Fibroblast of villous mesenchyme (primary cell): ENCODE measurements at regions not wholly inside any gene's neighbourhood (a gene's known extent, or its start where the extent isn't known, plus 50 kb on each side); places are given as distances from the start of the nearest gene placed in this dataset.

Experiments used
- DNase-seq: peaks from one replicate; pipeline ENCODE4 v3.0.0-alpha.2; 2010; ENCODE audit warnings: low read depth
- H3K4me3 ChIP-seq: 2 replicates; pipeline ENCODE4 v1.5.1; 2011; ENCODE audit warnings: low read depth, mild to moderate bottlenecking, low read length
- TF ChIP-seq, protein P1 (sequence below): IDR thresholded peaks from 2 replicates; pipeline ENCODE4 v1.5.1; 2012; ENCODE audit warnings: low read depth, mild to moderate bottlenecking, low read length; ENCODE audit not compliant: insufficient read depth

DNA sequence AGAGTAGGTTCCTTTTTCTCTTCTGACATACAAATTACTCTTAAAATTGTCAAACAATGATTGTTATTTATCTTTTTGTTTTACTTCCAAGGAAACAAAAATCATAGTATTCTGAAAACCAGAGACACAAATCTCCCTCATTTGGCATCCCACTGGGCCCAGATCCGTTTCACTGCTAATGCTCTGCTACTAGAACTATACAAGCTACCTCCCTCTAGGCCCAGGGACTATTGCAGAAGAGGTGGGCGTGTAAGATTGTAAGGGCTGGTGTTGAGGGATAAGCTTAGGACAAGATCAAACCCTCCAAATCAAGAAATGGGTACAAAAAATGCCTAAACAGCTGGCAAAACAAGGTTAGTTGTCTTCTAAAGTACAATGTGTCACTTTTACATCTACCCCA lies 928.9 kb upstream of the CDH10 start:
- TF ChIP-seq, protein P1, sequence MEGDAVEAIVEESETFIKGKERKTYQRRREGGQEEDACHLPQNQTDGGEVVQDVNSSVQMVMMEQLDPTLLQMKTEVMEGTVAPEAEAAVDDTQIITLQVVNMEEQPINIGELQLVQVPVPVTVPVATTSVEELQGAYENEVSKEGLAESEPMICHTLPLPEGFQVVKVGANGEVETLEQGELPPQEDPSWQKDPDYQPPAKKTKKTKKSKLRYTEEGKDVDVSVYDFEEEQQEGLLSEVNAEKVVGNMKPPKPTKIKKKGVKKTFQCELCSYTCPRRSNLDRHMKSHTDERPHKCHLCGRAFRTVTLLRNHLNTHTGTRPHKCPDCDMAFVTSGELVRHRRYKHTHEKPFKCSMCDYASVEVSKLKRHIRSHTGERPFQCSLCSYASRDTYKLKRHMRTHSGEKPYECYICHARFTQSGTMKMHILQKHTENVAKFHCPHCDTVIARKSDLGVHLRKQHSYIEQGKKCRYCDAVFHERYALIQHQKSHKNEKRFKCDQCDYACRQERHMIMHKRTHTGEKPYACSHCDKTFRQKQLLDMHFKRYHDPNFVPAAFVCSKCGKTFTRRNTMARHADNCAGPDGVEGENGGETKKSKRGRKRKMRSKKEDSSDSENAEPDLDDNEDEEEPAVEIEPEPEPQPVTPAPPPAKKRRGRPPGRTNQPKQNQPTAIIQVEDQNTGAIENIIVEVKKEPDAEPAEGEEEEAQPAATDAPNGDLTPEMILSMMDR: no peak
- H3K4me3 ChIP-seq: no peak overlapping the region
- no peak for DNase-seq

DNA sequence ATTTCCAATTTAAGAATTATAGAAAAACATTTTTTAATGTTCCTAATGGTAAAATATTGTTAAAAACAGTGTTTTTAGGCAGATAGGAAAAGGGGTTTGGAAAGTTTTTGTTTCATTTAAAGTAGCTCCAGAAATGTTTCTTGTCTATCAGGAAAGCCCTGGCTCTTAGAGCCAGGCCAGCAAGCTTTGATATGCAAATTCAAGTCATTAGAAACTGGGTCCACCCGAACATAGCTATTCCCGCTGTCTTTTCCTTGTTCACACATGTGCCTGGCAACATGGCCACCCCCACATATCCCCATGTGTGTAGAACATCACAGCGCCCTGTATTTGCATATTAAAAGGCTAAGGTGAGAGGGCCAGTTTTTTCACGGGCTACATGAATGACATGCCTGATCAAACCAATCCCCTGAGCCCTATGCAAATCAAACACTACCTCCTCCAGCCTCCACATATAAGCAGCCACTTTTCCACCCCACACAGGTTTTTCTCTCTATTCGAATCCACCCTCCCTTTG lies 925.3 kb upstream of the CDH10 start:
- TF ChIP-seq, protein P1: no peak
- no peak overlapping the region for H3K4me3 ChIP-seq
- no peak for DNase-seq

DNA sequence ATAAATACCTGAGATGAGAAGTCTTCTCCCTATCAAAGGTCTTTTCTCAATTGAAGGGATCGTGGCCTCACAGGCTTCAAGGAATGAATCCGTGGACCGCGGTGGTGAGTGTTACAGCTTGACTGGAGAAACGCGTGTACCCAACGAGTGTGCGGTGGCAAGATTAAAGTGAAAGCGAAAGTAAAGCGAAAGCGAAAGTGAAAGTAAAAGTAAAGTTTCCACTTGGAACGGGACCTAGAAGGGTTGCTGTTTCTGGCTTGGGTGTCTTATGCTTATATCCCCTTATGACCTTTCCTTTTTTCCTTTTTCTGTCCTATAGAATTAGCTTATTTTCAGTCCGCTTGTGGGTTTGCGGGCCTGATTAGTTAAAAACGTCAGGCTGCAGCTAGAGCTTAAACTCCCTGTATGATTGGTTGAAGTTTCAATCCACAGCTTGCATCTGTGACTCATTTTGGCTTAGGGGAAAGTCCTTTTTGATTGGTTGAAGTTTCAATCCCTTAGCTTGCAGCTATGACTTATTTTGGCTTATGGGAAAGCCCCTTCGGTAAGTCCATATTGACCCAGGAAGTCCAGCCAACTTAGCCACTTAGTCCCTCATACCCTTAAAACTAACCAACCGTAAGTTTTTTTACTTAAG lies 924.3 kb upstream of the CDH10 start:
- H3K4me3 ChIP-seq: no peak overlapping the region
- no peak for DNase-seq
- TF ChIP-seq, protein P1: no peak

DNA sequence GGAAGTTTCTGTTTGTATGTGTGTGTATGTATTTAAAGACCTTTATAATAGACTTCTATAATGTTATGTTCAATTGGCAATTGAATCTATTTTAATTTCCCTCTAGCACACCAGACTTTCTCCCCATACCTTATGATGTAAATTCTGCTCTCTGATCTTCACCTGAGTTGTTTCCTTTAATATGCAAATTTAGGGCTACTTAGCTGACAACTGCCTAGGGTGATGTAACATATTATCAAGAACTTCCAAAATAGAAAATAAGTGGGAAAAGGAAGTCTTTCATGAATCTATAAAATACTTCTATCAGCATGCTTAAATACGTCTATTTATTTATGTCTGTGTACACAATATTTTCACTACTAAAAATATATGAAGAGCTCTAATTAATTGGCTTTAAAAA lies 923.5 kb upstream of the CDH10 start:
- TF ChIP-seq, protein P1: no peak
- no peak for DNase-seq
- no peak overlapping the region for H3K4me3 ChIP-seq

DNA sequence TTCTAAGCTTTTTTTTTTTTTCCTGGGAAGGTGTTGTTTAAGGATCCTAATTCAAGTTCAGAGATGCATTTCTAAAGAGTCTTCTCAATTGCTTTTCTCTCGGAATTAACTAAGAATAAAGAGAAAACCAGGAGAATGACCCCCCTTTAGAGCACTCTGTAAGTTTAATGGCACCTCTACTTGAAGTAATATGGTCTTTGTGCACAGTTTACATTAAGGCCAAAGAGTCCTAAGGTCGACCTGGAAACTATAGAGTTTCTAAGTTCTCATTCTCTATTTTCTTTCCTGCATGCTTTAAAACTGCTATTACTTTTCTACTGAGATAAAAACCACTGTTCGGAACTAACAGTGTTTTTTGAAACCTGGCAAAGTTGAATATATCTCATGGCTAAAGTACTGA lies 923.1 kb upstream of the CDH10 start:
- H3K4me3 ChIP-seq: no peak overlapping the region
- TF ChIP-seq, protein P1: no peak
- no peak for DNase-seq

DNA sequence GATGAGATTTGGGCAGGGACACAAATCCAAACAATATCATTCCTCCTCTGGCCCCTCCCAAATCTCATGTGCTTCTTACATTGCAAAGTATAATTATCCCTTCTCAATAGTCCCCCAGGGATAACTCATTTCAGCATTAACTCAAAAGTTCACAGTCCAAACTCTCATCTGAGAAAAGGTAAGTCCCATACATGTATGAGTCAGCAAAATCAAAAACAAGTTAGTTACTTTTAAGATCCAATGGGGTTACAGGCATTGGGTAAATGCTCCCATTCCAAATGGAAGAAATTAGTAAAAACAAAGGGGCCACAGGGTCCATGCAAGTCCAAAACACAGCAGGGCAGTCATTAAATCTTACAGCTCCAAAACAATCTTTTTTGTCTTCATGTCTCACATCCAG lies 917.9 kb upstream of the CDH10 start:
- TF ChIP-seq, protein P1: no peak
- DNase-seq: no peak
- no peak overlapping the region for H3K4me3 ChIP-seq

DNA sequence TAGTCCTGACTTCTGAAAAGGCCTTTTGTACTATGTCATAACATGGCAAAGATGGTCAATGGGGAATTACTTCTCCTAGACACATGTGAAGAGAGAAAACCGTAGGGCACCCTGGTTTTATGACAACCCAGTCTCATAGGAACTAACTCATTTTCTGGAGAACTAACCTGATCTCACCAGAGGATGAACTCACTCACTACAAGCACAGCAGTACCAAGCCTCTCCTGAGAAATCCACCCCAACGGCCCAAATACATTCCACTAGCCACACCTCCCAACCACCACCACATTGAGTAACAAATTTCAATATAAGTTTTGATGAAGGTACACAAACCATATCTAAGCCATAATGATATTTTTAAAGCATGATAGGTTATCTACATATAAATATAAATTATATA lies 909.3 kb upstream of the CDH10 start:
- DNase-seq: no peak
- H3K4me3 ChIP-seq: no peak overlapping the region
- TF ChIP-seq, protein P1: no peak
